HCT116 (cell line): ENCODE measurements at regions not wholly inside any gene's neighbourhood (a gene's known extent, or its start where the extent isn't known, plus 50 kb on each side); places are given as distances from the start of the nearest gene placed in this dataset.

Experiments used
- ATAC-seq: fragments of 200-7000 bp; cut with Tn5 transposase; 2 replicates; pipeline ENCODE4 v1.9.1; 2020; ENCODE audit warnings: mild to moderate bottlenecking, moderate library complexity
- BruUV-seq: library from RNA; stranded (reverse); fragments of 400-500 nt; replicated peaks from 2 replicates; lab custom pipeline; 2021; lab: Mats Ljungman, UMichigan
- CTCF ChIA-PET: fragments of 300-600 bp; sonication (Branson Sonifier 250); formaldehyde crosslinking; loops from one replicate; lab custom pipeline; 2021; ENCODE audit warnings: antibody characterized with exemption; lab: Charles Lee
- POLR2A ChIA-PET: fragments of 300-600, 350-600 bp; sonication (Branson Sonifier 250); formaldehyde crosslinking; loops from one replicate; lab custom pipeline; 2021; ENCODE audit warnings: antibody characterized with exemption; lab: Charles Lee
- RAD21 ChIA-PET, 2 experiments: fragments of 300-600 bp; sonication (Branson Sonifier 250); formaldehyde crosslinking; loops; one replicate each; lab custom pipeline; 2023; ENCODE audit warnings: low total read pairs in 2 of 2; ENCODE audit not compliant: uncharacterized antibody in 2 of 2, unreplicated experiment in 2 of 2, low non-redundant PET in 1 of 2; lab: Charles Lee
- DNase-seq: peaks from one replicate; pipeline ENCODE4 v3.0.0-alpha.2; 2010; ENCODE audit warnings: low read depth, low spot score
- H2AFZ ChIP-seq: fragments of 200-600 bp; shearing (Covaris generic), sonication (generic); 2 replicates; pipeline ENCODE4 v1.6.1; 2017; ENCODE audit warnings: low read depth, mixed run types, mixed read lengths, antibody characterized with exemption, low read length; ENCODE audit not compliant: poor library complexity, severe bottlenecking
- H3K27ac ChIP-seq: 2 replicates; pipeline ENCODE4 v1.5.1; 2012; ENCODE audit warnings: low read depth, low read length
- H3K27me3 ChIP-seq: fragments of 200-600 bp; sonication (generic); 2 replicates; pipeline ENCODE4 v1.6.1; 2016; ENCODE audit warnings: mixed run types, low read length, mixed read lengths; ENCODE audit not compliant: insufficient read depth
- H3K36me3 ChIP-seq, 2 experiments: fragments of 200-500 bp in 1 of 2; fragments of 200-600 bp in 1 of 2; sonication (Bioruptor generic) in 1 of 2; sonication (generic) in 1 of 2; 2 replicates each; pipeline versions ENCODE4 v1.5.1 to v1.6.1; 2014 to 2016; ENCODE audit warnings: low read length in 2 of 2, inconsistent platforms in 1 of 2, mixed read lengths in 1 of 2, mixed run types in 1 of 2; ENCODE audit not compliant: insufficient read depth in 2 of 2, control insufficient read depth in 1 of 2
- H3K4me1 ChIP-seq, 2 experiments: fragments of 200-600 bp in 1 of 2; sonication (generic) in 1 of 2; 2 replicates each; pipeline versions ENCODE4 v1.5.1 to v1.6.1; 2012 to 2017; ENCODE audit warnings: low read length in 2 of 2, inconsistent platforms in 1 of 2, mild to moderate bottlenecking in 1 of 2, mixed read lengths in 1 of 2, mixed run types in 1 of 2, moderate library complexity in 1 of 2; ENCODE audit not compliant: insufficient read depth in 2 of 2, control insufficient read depth in 1 of 2
- H3K4me2 ChIP-seq: fragments of 200-600 bp; sonication (generic); 2 replicates; pipeline ENCODE4 v1.6.1; 2017; ENCODE audit warnings: mixed run types, low read length, mixed read lengths
- H3K4me3 ChIP-seq, 2 experiments: fragments of 200-600 bp in 1 of 2; sonication (generic) in 1 of 2; replicated peaks in 1 of 2; 2 replicates each; pipeline ENCODE4 v1.5.1; 2011 to 2016; ENCODE audit warnings: low read length in 2 of 2, control low read depth in 1 of 2, low read depth in 1 of 2, mild to moderate bottlenecking in 1 of 2, mixed read lengths in 1 of 2, mixed run types in 1 of 2
- H3K79me2 ChIP-seq: fragments of 200-600 bp; sonication (generic); 2 replicates; pipeline ENCODE4 v1.6.1; 2017; ENCODE audit warnings: mild to moderate bottlenecking, mixed run types, low read length, moderate library complexity, mixed read lengths; ENCODE audit not compliant: insufficient read depth
- H3K9ac ChIP-seq: fragments of 200-600 bp; sonication (generic); 2 replicates; pipeline ENCODE4 v1.6.1; 2016; ENCODE audit warnings: low read length, mixed read lengths
- H3K9me2 ChIP-seq: fragments of 200-600 bp; sonication (generic), shearing (Covaris generic); 2 replicates; pipeline ENCODE4 v1.6.1; 2017; ENCODE audit warnings: mixed run types, mild to moderate bottlenecking, moderate library complexity; ENCODE audit not compliant: insufficient read depth
- H3K9me3 ChIP-seq, 2 experiments: fragments of 200-500 bp in 1 of 2; fragments of 200-600 bp in 1 of 2; sonication (Bioruptor generic) in 1 of 2; sonication (generic) in 1 of 2; 2 replicates each; pipeline ENCODE4 v1.6.1; 2014 to 2017; ENCODE audit warnings: low read length in 2 of 2, mixed read lengths in 2 of 2, inconsistent platforms in 1 of 2, low read depth in 1 of 2, mild to moderate bottlenecking in 1 of 2, mixed run types in 1 of 2, moderate library complexity in 1 of 2; ENCODE audit not compliant: control insufficient read depth in 1 of 2, insufficient read depth in 1 of 2
- H4K20me1 ChIP-seq: fragments of 200-600 bp; sonication (generic), shearing (Covaris generic); 2 replicates; pipeline ENCODE4 v1.6.1; 2017; ENCODE audit warnings: mixed run types, mild to moderate bottlenecking, moderate library complexity; ENCODE audit not compliant: insufficient read depth
- ATF3 ChIP-seq: IDR thresholded peaks from 2 replicates; pipeline ENCODE4 v1.6.1; 2012
- CBX3 ChIP-seq: IDR thresholded peaks from 2 replicates; pipeline ENCODE4 v1.6.1; 2012; ENCODE audit warnings: low read depth
- CEBPB ChIP-seq: IDR thresholded peaks from 2 replicates; pipeline ENCODE4 v1.6.1; 2012; ENCODE audit warnings: low read depth
- CTCF ChIP-seq, 3 experiments: fragments of 200-600 bp in 1 of 3; sonication (generic) in 1 of 3; IDR thresholded peaks in 2 of 3; conservative IDR thresholded peaks in 1 of 3; 2 replicates each; pipeline ENCODE4 v1.5.1; 2012 to 2017; ENCODE audit warnings: low read depth in 2 of 3, low read length in 2 of 3, antibody characterized with exemption in 1 of 3, borderline replicate concordance in 1 of 3, control low read depth in 1 of 3, mild to moderate bottlenecking in 1 of 3, mixed read lengths in 1 of 3, mixed run types in 1 of 3, moderate library complexity in 1 of 3; ENCODE audit not compliant: insufficient read depth in 1 of 3
- EZH2 ChIP-seq: fragments of 200-600 bp; sonication (generic); IDR thresholded peaks from 2 replicates; pipeline ENCODE4 v1.6.1; 2017; ENCODE audit warnings: antibody characterized with exemption, mixed run types
- EZH2phosphoT487 ChIP-seq: fragments of 200-600 bp; IDR thresholded peaks from 2 replicates; pipeline ENCODE4 v1.6.1; 2018; ENCODE audit warnings: antibody characterized with exemption, borderline replicate concordance
- FOSL1 ChIP-seq: IDR thresholded peaks from 2 replicates; pipeline ENCODE4 v1.6.1; 2012; ENCODE audit warnings: low read depth
- POLR2A ChIP-seq: IDR thresholded peaks from 2 replicates; pipeline ENCODE4 v1.7.0; 2011; ENCODE audit warnings: borderline replicate concordance; ENCODE audit not compliant: insufficient read depth, insufficient read length; ENCODE audit errors: extremely low read depth
- POLR2AphosphoS5 ChIP-seq: IDR thresholded peaks from 2 replicates; pipeline ENCODE4 v1.6.1; 2011; ENCODE audit warnings: mild to moderate bottlenecking, low read depth, low read length, moderate library complexity
- RAD21 ChIP-seq: IDR thresholded peaks from 2 replicates; pipeline ENCODE4 v1.6.1; 2012; ENCODE audit warnings: low read depth, mild to moderate bottlenecking
- SP1 ChIP-seq: IDR thresholded peaks from 2 replicates; pipeline ENCODE4 v1.6.1; 2012; ENCODE audit warnings: low read depth
- SRF ChIP-seq: IDR thresholded peaks from 2 replicates; pipeline ENCODE4 v1.6.1; 2012; ENCODE audit warnings: low read depth
- YY1 ChIP-seq: IDR thresholded peaks from 2 replicates; pipeline ENCODE4 v1.6.1; 2011; ENCODE audit warnings: low read length, low read depth, moderate library complexity, mild to moderate bottlenecking; ENCODE audit not compliant: insufficient replicate concordance; ENCODE audit errors: extremely low read depth
- ZFX ChIP-seq: fragments of 450-650 bp; IDR thresholded peaks from 2 replicates; pipeline ENCODE4 v1.6.1; 2017
- ZNF274 ChIP-seq: fragments of 200-500 bp; sonication (Bioruptor generic); IDR thresholded peaks from 2 replicates; pipeline ENCODE4 v1.6.1; 2014; ENCODE audit warnings: mild to moderate bottlenecking, low read depth, low read length, inconsistent platforms
- intact Hi-C: fragments of 100-400 bp; cut with micrococcal nuclease; formaldehyde crosslinking; loops from 2 replicates; pipeline ENCODE4 v1.10.0; 2022
- TF ChIP-seq, protein P1 (sequence below): IDR thresholded peaks from 2 replicates; pipeline ENCODE4 v1.6.1; 2012

- H4K20me1 ChIP-seq, result no peaks in the 10 kb centered on the region
- H3K9me3 ChIP-seq, result no peaks in the 10 kb centered on the region
- TF ChIP-seq CBX3 (no peak), ZFX (no peak), CTCF (IDR thresholded peaks at IDR 0.05 in 2 of 3, conservative IDR thresholded peaks at IDR 0.05 in 1 of 3; ENCODE audit: borderline replicate concordance in 1 of 3, insufficient read depth in 1 of 3, low read depth in 2 of 3, low read length in 2 of 3) (no peak), FOSL1 (no peak), EZH2phosphoT487 (no peak), YY1 (no peak), CEBPB (no peak), ATF3 (no peak), SP1 (no peak), SRF (no peak), ZNF274 (no peak), EZH2 (no peak), RAD21 (no peak), POLR2A (no peak), POLR2AphosphoS5 (no peak)
- TF ChIP-seq, protein P1, sequence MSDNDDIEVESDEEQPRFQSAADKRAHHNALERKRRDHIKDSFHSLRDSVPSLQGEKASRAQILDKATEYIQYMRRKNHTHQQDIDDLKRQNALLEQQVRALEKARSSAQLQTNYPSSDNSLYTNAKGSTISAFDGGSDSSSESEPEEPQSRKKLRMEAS, result no peak
- TF ChIP-seq, all 23 proteins: peak for 0
- POLR2A ChIA-PET, result no interaction called here
- intact Hi-C loops, result no loop called here
- no TSS peak for BruUV-seq
- no peak overlapping the region for H3K9ac ChIP-seq
- CTCF ChIA-PET, result no interaction called here
- RAD21 ChIA-PET, result no interaction called here
- H3K79me2 ChIP-seq, result no peaks in the 10 kb centered on the region
- no peak overlapping the region for H3K4me3 ChIP-seq
- no peak overlapping the region for H3K27ac ChIP-seq
- no peaks in the 10 kb centered on the region for H3K36me3 ChIP-seq
- ATAC-seq (no peak), DNase-seq (peak; percentile 0)
- H2AFZ ChIP-seq, result no peak overlapping the region
- no peak overlapping the region for H3K4me2 ChIP-seq
- no peaks in the 10 kb centered on the region for H3K27me3 ChIP-seq
- H3K9me2 ChIP-seq, result no peaks in the 10 kb centered on the region
- no peaks in the 10 kb centered on the region for H3K4me1 ChIP-seq
Observed at GRCh38 chr20:8964959-8965562, 103.8 kb upstream of the PLCB4 start.
